Urinary bladder (tissue), 4 donors: ENCODE measurements at regions not wholly inside any gene's neighbourhood (a gene's known extent, or its start where the extent isn't known, plus 50 kb on each side); places are given as distances from the start of the nearest gene placed in this dataset. TPM values are rescaled to one million over a fixed set of nuclear protein-coding genes. Genes with fewer than 3 reads are reported as not detected.

Source experiments
- DNase-seq: peaks from one replicate; pipeline ENCODE4 v3.0.0-alpha.2; 2015; ENCODE audit errors: extremely low spot score
- H3K27ac ChIP-seq: one replicate; pipeline ENCODE4 v1.5.1; 2013; ENCODE audit warnings: low read depth, mild to moderate bottlenecking, moderate library complexity
- H3K36me3 ChIP-seq: one replicate; pipeline ENCODE4 v1.6.1; 2013; ENCODE audit warnings: mild to moderate bottlenecking, moderate library complexity; ENCODE audit not compliant: insufficient read depth
- H3K4me1 ChIP-seq: one replicate; pipeline ENCODE4 v1.6.1; 2013; ENCODE audit warnings: mild to moderate bottlenecking, moderate library complexity; ENCODE audit not compliant: insufficient read depth
- H3K4me3 ChIP-seq: one replicate; pipeline ENCODE4 v1.5.1; 2013; ENCODE audit warnings: low read depth, low read length
- WGBS: extraction: QIAGEN DNeasy Blood & Tissue Kit; methylation state at CpG from one replicate; pipeline ENCODE4 v1.1.7; 2013; 5-methylcytosine and 5-hydroxymethylcytosine counted together
- small RNA-seq: library from RNA; depleted of rRNA; stranded (forward); fragments of <200 nt; gene quantifications from one replicate; pipeline ENCODE3, GENCODE V24; 2014
- donor health status: healthy with polysubstance abuse.
- donor health status: healthy.

- H3K27ac ChIP-seq: no peak overlapping the region
- no peak for DNase-seq
- no peaks in the 10 kb centered on the region for H3K36me3 ChIP-seq
- no peaks in the 10 kb centered on the region for H3K4me1 ChIP-seq
- WGBS: 70% methylated on average over 2 of the region's 2 CpGs
- no peak overlapping the region for H3K4me3 ChIP-seq
Measured at GRCh38 chr1:101732261-101732660, 264.5 kb downstream of the OLFM3 start.

GRCh38 chr1:101733340-101733739 is 263.4 kb downstream of the OLFM3 start:
- Histone ChIP-seq H3K36me3 (no peaks in the 10 kb centered on the region), H3K4me3 (no peak overlapping the region), H3K4me1 (no peaks in the 10 kb centered on the region), H3K27ac (no peak overlapping the region)
- no peak for DNase-seq

- H3K27ac ChIP-seq: no peak overlapping the region
- H3K4me1 ChIP-seq: no peaks in the 10 kb centered on the region
- no peaks in the 10 kb centered on the region for H3K36me3 ChIP-seq
- WGBS: 83% methylated on average over 1 of the region's 1 CpG
- no peak overlapping the region for H3K4me3 ChIP-seq
- DNase-seq: no peak
Measured at GRCh38 chr1:101738475-101738874, 258.3 kb downstream of the OLFM3 start.

GRCh38 chr1:101739146-101739545 is 257.6 kb downstream of the OLFM3 start:
- 91% methylated on average over 6 of the region's 6 CpGs for WGBS
- DNase-seq: no peak
- Histone ChIP-seq H3K27ac (no peak overlapping the region), H3K4me3 (no peak overlapping the region), H3K4me1 (no peaks in the 10 kb centered on the region), H3K36me3 (no peaks in the 10 kb centered on the region)

GRCh38 chr1:101739826-101740330 is 256.8 kb downstream of the OLFM3 start:
- DNase-seq: no peak
- no peaks in the 10 kb centered on the region for H3K36me3 ChIP-seq
- no peak overlapping the region for H3K27ac ChIP-seq
- WGBS: 55% methylated on average over 1 of the region's 1 CpG
- no peak overlapping the region for H3K4me3 ChIP-seq
- H3K4me1 ChIP-seq: no peaks in the 10 kb centered on the region

- no peak for DNase-seq
- no peaks in the 10 kb centered on the region for H3K36me3 ChIP-seq
- H3K4me1 ChIP-seq: no peaks in the 10 kb centered on the region
- WGBS: 71% methylated on average over 5 of the region's 5 CpGs
- H3K4me3 ChIP-seq: no peak overlapping the region
- no peak overlapping the region for H3K27ac ChIP-seq
Measured at GRCh38 chr1:101741910-101742309, 254.8 kb downstream of the OLFM3 start.

GRCh38 chr1:101742509-101742908 is 254.2 kb downstream of the OLFM3 start:
- no peak for DNase-seq
- no peak overlapping the region for H3K4me3 ChIP-seq
- no peak overlapping the region for H3K27ac ChIP-seq
- WGBS: 75% methylated on average over 1 of the region's 1 CpG
- no peaks in the 10 kb centered on the region for H3K4me1 ChIP-seq
- H3K36me3 ChIP-seq: no peaks in the 10 kb centered on the region

- no peaks in the 10 kb centered on the region for H3K4me1 ChIP-seq
- H3K4me3 ChIP-seq: no peak overlapping the region
- no peak overlapping the region for H3K27ac ChIP-seq
- no peak for DNase-seq
- no peaks in the 10 kb centered on the region for H3K36me3 ChIP-seq
- 32% methylated on average over 2 of the region's 2 CpGs for WGBS
Measured at GRCh38 chr1:101745551-101746270, 251.0 kb downstream of the OLFM3 start.

GRCh38 chr1:101748077-101748476 is 248.6 kb downstream of the OLFM3 start:
- no peak for DNase-seq
- 55% methylated on average over 2 of the region's 2 CpGs for WGBS
- H3K36me3 ChIP-seq: no peaks in the 10 kb centered on the region
- H3K4me1 ChIP-seq: no peaks in the 10 kb centered on the region
- no peak overlapping the region for H3K4me3 ChIP-seq
- H3K27ac ChIP-seq: no peak overlapping the region

Small RNA genes lying in the stretch of these regions (small RNA-seq; reads per million reads assigned to genes)
- not detected for gene RNU6-965P
